Calu3 (cell line): ENCODE measurements at regions not wholly inside any gene's neighbourhood (a gene's known extent, or its start where the extent isn't known, plus 50 kb on each side); places are given as distances from the start of the nearest gene placed in this dataset.

ENCODE experiments used
- BruUV-seq: library from RNA; stranded (reverse); fragments of 400-500 nt; replicated peaks from 2 replicates; lab custom pipeline; 2021; lab: Mats Ljungman, UMichigan
- CTCF ChIA-PET: fragments of 300-600 bp; sonication (Branson Sonifier 250); formaldehyde crosslinking; loops from one replicate; lab custom pipeline; 2022; ENCODE audit warnings: antibody characterized with exemption; lab: Charles Lee
- DNase-seq: peaks from one replicate; pipeline ENCODE4 v3.0.0; 2022
- H3K27ac Mint-ChIP-seq: one replicate; pipeline ENCODE4 v1.8.0; 2022; ENCODE audit warnings: mixed read lengths; ENCODE audit not compliant: unreplicated experiment
- H3K27me3 Mint-ChIP-seq: one replicate; pipeline ENCODE4 v1.8.0; 2022; ENCODE audit warnings: mixed read lengths; ENCODE audit not compliant: unreplicated experiment
- H3K36me3 Mint-ChIP-seq: one replicate; pipeline ENCODE4 v1.8.0; 2022; ENCODE audit warnings: mild to moderate bottlenecking, moderate library complexity, mixed read lengths; ENCODE audit not compliant: insufficient read depth, unreplicated experiment
- H3K4me1 Mint-ChIP-seq: one replicate; pipeline ENCODE4 v1.8.0; 2022; ENCODE audit warnings: mild to moderate bottlenecking, low read depth, mixed read lengths; ENCODE audit not compliant: unreplicated experiment
- H3K4me3 Mint-ChIP-seq: one replicate; pipeline ENCODE4 v1.8.0; 2022; ENCODE audit warnings: mild to moderate bottlenecking, low read depth, moderate library complexity, mixed read lengths; ENCODE audit not compliant: unreplicated experiment
- H3K9me3 Mint-ChIP-seq: one replicate; pipeline ENCODE4 v1.8.0; 2022; ENCODE audit warnings: low read depth, mixed read lengths; ENCODE audit not compliant: unreplicated experiment
- intact Hi-C: fragments of 100-400 bp; cut with micrococcal nuclease; formaldehyde crosslinking; loops from one replicate; pipeline ENCODE4 v1.10.0; 2022; ENCODE audit not compliant: unreplicated experiment
- TF ChIP-seq, protein P1 (sequence below): fragments of 200-600 bp; IDR thresholded peaks from one replicate; pipeline ENCODE4 v1.8.0; 2022; ENCODE audit warnings: antibody characterized with exemption; ENCODE audit not compliant: unreplicated experiment

DNA sequence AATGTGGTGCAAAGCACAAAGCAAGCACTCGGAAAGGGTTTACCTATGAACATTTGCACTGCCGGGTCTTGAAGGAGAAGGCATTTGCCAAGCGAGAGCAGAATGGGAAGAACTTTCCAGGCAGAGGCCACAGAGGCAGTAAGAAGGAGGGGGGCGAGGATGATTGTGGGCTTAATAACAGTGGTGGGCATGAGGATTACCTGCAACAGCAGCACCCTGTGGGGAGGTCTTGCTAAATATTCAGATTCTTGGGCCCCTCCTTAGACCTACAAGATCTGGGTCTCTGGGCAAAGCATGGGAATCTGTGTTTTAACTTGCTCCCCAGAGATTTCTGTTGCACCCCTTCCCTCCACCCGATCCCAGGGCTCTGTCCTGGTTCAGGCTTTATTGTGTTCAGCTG lies 75.1 kb upstream of the ZBED5 start:
- TF ChIP-seq, protein P1, sequence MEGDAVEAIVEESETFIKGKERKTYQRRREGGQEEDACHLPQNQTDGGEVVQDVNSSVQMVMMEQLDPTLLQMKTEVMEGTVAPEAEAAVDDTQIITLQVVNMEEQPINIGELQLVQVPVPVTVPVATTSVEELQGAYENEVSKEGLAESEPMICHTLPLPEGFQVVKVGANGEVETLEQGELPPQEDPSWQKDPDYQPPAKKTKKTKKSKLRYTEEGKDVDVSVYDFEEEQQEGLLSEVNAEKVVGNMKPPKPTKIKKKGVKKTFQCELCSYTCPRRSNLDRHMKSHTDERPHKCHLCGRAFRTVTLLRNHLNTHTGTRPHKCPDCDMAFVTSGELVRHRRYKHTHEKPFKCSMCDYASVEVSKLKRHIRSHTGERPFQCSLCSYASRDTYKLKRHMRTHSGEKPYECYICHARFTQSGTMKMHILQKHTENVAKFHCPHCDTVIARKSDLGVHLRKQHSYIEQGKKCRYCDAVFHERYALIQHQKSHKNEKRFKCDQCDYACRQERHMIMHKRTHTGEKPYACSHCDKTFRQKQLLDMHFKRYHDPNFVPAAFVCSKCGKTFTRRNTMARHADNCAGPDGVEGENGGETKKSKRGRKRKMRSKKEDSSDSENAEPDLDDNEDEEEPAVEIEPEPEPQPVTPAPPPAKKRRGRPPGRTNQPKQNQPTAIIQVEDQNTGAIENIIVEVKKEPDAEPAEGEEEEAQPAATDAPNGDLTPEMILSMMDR = no peak
- peaks cover 39% of the 10 kb centered on the region for H3K4me1 Mint-ChIP-seq
- H3K27me3 Mint-ChIP-seq = no peaks in the 10 kb centered on the region
- H3K9me3 Mint-ChIP-seq = no peaks in the 10 kb centered on the region
- no peak overlapping the region for H3K27ac Mint-ChIP-seq
- intact Hi-C loops = loop anchor here (1.0 to 5.0 kb wide), 5 partner anchors 76 to 854 kb away; partner anchors contain the start of genes EIF4G2 and ZBED5
- CTCF ChIA-PET = interaction anchor here (1.6 kb wide), 1 partner anchor 33 kb away, joined by 10 read pairs; no protein-coding TSS in a partner anchor
- H3K4me3 Mint-ChIP-seq = peak overlapping the region; percentile 76
- no peak for DNase-seq
- H3K36me3 Mint-ChIP-seq = peaks cover 28% of the 10 kb centered on the region
- no TSS peak for BruUV-seq

DNA sequence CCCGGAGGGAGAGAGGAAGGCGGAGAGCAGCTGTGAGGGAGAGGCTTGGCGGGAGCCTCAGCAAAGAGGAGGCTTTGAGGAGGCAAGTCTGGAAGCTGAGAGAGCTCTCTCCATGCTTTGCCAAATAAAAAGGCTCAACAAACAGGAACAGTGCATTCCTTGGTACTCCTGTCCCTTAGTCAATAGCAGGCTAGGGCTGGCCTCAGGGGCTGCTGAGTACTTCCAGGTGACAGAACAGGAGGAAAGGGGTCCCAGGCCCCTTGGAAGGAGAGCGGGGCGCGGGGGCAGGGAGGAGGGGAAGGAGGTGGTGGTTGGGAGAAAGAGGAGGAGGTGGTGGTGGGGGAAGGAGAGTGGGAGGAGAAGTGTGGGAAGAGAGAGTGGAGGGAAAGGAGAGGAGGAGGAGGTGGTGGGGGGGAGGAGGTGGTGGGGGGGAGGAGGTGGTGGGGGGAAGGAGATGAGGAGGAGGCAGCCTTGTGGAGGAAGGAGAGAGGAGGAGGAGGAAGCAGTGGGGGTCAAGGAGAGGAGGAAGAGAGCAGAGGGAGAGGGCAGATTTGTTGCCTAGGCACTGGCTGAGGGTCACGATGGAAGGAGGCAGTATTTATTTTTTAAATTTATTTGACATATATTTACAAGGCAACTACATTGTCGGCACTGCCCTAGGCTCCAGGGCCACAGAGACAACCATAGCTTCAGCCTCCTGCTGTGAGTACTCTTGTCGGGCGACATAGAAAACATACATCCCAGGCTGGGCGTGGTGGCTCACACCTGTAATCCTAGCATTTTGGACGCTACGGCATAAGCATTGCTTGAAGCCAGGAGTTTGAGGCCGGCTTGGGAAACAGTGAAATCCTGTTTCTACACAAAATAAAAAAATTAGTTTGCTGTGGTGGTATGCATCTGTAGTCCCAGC lies 74.2 kb upstream of the ZBED5 start:
- BruUV-seq = no TSS peak
- no peaks in the 10 kb centered on the region for H3K27me3 Mint-ChIP-seq
- no peaks in the 10 kb centered on the region for H3K9me3 Mint-ChIP-seq
- H3K27ac Mint-ChIP-seq = peak overlapping the region; percentile 77
- H3K4me3 Mint-ChIP-seq = peak overlapping the region; percentile 75
- CTCF ChIA-PET = interaction anchor here (0.7 to 2.3 kb wide), 8 partner anchors 24 to 139 kb away, joined by 3 to 16 read pairs (median 6); partner anchors contain the start of genes EIF4G2 and ZBED5
- H3K36me3 Mint-ChIP-seq = peaks cover 28% of the 10 kb centered on the region
- intact Hi-C loops = loop anchor here (5.0 kb wide), 4 partner anchors 75 to 855 kb away; partner anchors contain the start of genes EIF4G2 and ZBED5
- peaks cover 47% of the 10 kb centered on the region for H3K4me1 Mint-ChIP-seq
- no peak for DNase-seq
- TF ChIP-seq, protein P1 = no peak

DNA sequence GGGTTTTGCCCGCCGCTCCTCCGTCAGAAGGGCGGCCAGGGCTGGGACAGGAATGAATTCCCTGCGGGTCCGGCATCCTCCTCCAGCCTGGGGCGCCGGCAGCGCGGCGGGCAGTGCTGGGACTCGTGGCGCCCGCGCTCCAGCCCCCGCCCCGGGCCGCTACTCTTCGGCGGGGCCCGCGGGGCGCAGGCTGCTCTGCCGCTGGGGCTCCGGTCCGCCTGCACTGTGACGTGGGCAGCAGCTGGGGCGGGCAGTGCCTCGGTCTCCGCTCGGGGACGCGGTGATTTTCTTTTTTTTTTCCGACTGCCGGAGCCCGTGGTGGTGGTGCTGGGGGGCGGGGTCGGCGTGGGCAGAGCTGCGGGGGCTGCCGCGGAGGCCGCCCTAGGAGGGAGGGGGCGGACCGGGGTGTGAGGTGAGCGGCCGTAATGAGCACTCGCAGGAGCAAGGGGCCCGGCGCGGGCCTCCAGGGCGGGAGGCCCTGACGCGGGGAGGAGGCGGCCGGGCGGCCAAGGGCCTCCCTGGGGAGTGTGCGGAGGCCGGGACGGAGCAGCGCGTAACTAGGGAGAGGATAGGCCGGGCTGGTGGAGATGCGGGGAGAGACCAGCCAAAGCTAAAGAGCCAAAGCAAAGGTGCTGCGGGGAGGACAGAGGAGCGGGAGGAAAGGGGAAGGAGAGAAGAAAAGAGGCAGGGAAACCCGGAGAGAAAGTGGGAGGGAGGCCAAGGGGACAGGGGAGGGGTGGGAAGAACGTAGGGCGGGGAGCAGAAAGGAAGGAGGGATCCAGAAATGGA lies 73.3 kb upstream of the ZBED5 start:
- no TSS peak for BruUV-seq
- CTCF ChIA-PET = interaction anchor here (0.7 to 2.3 kb wide), 9 partner anchors 24 to 139 kb away, joined by 3 to 16 read pairs (median 5); partner anchors contain the start of genes EIF4G2 and ZBED5
- peak overlapping the region; percentile 75 for H3K4me3 Mint-ChIP-seq
- H3K27ac Mint-ChIP-seq = peak overlapping the region; percentile 77
- TF ChIP-seq, protein P1 = no peak
- H3K27me3 Mint-ChIP-seq = no peaks in the 10 kb centered on the region
- peak; percentile 54 for DNase-seq
- intact Hi-C loops = loop anchor here (5.0 kb wide), 4 partner anchors 74 to 856 kb away; partner anchors contain the start of genes EIF4G2 and ZBED5
- peaks cover 56% of the 10 kb centered on the region for H3K4me1 Mint-ChIP-seq
- H3K9me3 Mint-ChIP-seq = no peaks in the 10 kb centered on the region
- H3K36me3 Mint-ChIP-seq = peaks cover 28% of the 10 kb centered on the region
